ENCODE measurements at regions not wholly inside any gene's neighbourhood (a gene's known extent, or its start where the extent isn't known, plus 50 kb on each side); places are given as distances from the start of the nearest gene placed in this dataset.

DNA sequence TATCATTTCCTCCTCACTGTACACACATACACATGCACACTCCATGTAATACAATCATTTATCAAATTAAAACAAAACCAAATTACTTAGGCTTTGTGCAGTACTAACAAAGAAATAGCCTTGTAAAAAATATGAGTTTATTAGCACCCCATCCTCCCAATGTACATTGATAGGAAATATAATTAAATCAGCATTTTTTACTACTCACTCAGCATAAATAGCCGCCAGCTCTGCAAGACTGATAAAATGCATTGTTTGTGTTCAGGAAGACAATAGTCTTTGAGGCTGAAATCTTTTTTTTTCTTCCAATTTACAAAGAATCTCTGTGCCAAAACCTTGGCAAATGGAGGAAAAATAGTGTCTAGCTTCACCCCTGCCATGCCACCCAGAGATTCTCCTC, 497.6 kb upstream of the ADAMTS16 start:
- TF ChIP-seq POLR2A (IDR thresholded peaks at IDR 0.05) = no peak
- TF ChIP-seq, protein P1, sequence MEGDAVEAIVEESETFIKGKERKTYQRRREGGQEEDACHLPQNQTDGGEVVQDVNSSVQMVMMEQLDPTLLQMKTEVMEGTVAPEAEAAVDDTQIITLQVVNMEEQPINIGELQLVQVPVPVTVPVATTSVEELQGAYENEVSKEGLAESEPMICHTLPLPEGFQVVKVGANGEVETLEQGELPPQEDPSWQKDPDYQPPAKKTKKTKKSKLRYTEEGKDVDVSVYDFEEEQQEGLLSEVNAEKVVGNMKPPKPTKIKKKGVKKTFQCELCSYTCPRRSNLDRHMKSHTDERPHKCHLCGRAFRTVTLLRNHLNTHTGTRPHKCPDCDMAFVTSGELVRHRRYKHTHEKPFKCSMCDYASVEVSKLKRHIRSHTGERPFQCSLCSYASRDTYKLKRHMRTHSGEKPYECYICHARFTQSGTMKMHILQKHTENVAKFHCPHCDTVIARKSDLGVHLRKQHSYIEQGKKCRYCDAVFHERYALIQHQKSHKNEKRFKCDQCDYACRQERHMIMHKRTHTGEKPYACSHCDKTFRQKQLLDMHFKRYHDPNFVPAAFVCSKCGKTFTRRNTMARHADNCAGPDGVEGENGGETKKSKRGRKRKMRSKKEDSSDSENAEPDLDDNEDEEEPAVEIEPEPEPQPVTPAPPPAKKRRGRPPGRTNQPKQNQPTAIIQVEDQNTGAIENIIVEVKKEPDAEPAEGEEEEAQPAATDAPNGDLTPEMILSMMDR (IDR thresholded peaks at IDR 0.05) = no peak
